Right renal cortex interstitium (tissue), 3 donors: ENCODE measurements at regions not wholly inside any gene's neighbourhood (a gene's known extent, or its start where the extent isn't known, plus 50 kb on each side); places are given as distances from the start of the nearest gene placed in this dataset.

Experiments used
- DNase-seq, 3 donors: peaks; one replicate each; pipeline ENCODE4 v3.0.0-alpha.2; 2013; ENCODE audit warnings: low read depth in 3 of 3, low spot score in 2 of 3

DNA sequence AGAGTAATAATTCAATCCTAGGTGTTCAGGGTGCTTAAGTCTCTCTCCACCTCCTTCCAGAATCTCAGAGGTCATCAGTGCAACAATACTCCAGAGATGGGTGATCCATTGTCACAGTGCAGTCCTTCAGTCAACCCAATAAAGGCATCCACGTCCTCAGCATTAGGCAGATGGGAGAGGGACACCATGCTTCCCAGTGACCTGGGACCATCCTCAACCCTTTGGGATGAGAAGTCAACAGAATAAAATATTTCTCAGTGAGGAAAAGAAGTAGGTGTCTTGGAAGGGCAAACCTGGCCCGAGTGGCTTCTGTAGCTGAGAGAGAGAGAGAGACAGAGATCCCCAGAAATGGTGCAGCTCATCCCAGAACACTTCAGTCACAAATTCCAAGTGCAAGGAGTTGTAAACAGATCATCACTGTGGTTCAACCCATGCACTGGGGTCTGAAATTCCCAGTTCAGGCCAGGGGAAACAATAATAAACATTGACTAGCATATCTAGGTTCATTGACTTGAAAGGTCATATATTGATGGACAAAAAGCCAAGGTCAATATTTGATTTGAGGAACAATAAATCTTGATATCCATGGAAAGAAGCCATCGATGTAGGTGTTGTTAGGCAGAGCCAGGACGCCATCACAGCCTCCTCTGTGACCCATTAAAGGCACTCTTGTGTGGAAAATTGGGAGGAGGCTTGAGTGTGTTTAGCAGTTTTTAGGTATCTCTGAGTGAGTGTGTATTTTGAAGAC lies 256.0 kb upstream of the ZMIZ1 start:
- no peak for DNase-seq

DNA sequence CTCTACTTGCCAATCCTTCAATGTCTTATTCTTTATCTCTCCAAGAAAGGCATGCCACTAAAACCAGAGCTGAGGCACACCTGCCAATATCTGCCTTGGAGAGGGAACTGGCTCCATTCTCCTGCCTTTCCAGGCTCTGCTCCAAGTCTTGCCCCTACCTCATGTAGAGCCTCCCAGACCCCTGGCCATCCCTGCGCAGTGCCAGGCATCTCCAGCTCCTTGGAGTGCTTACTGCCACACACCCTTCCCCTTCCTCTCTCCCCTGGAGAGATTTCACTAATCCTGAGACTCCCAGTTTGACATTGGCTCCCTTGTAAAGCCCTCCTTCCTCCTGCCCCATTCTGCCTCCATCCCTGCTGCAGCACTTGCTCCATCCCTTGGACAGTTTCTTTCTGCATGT lies 255.2 kb upstream of the ZMIZ1 start:
- no peak for DNase-seq

DNA sequence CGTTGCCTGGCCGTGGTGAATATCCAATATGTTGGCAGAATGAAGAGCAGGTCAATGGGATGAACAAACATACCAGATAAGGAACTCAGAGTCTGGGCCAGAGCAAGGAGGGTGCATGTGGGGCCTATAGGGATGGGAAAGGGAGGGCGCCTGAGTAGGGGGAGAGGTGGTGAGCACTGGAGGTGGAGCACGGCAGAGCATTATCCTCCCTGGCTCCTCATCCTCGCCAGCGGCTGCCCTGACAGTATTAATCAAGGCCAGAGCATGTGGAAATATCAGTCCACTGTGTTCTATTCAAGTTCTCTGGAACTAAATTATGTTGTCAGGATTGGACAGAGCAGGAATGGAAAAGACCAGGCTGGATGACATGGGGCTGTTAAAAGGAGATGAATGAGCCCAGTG lies 254.8 kb upstream of the ZMIZ1 start:
- no peak for DNase-seq

DNA sequence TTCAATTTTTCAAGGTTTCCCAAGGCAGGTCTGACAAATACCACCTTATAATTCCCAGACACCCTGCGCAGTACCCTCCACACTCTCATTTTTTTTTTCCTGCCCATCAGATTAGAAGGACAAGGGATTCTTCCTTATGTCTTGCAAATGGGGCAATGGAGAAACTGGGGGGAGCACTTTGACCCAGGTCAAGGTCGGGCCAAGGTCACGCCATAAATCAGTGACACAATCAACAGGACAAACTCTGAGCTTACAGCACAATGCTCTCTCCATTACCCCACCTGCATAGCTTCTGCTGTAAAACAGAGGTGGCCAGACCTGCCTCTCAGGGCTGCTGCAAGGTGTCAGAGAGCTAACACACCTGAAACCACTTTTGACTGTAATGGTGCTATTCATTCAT lies 254.4 kb upstream of the ZMIZ1 start:
- no peak for DNase-seq

DNA sequence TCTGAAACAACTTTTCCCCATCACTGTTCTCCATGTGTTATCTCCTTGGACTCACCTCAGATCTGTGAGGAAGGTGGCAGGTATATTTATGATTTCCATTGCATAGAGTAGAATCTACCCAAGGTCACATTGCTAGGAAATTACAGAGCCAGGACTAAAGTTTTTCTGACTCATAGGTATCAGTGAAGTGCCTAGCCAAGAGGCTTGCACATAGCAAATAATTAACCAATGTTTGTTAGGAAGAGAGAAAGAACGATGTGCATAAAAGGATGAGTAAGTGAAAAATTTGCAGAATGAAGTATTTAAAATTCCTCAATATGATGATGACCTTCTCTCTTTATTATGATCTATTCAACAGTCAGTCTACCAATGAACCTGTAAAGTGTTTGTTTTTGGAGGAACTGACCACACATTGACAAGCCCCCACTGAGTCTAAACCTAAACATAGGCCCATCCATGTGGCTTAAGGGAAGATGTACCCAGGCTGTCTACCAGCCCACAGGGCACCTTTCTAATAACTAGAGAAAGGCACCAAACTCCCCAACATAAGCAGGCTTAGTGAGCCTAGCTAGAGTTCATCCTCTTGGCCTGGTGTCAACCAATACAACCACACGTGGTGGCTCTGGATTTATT lies 252.9 kb upstream of the ZMIZ1 start:
- DNase-seq: no peak

DNA sequence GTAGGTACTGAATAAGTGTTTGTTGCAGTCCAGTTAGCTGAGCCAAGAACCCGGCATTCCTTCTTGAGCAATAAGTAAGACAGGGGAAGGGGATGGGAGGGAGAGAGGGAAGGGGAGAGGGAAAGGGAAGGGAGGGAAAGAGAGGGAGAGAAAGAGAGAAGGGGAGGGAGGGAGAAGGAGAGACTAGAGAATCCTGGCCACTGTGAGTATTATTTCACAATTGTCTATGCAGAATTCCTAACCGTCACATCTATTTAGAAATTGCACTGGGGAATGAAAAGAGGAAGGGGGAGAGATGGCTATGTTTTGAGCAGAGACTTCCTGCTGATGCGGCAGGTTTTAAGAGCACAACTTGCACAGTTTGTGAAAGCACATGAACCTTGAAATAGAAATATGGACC lies 251.4 kb upstream of the ZMIZ1 start:
- no peak for DNase-seq

DNA sequence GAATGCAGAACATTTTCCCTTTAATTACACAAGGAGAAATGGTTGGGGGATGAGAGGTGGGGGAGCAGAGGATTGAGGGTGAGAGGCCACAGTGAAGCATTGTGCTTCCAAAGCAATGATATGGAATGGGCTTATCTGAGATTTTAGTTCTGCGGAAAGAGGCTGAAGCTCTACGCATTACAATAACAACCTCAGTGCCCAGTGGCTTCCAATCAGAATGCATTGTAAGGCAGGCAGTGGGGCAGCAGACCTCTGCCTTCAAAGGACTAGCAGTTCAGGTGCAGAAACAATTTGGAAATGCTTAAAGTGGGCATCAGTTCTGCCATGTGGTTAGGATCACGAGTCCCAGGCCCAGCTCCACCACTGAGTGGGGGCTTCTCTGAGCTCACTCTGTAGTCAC lies 251.0 kb upstream of the ZMIZ1 start:
- no peak for DNase-seq

DNA sequence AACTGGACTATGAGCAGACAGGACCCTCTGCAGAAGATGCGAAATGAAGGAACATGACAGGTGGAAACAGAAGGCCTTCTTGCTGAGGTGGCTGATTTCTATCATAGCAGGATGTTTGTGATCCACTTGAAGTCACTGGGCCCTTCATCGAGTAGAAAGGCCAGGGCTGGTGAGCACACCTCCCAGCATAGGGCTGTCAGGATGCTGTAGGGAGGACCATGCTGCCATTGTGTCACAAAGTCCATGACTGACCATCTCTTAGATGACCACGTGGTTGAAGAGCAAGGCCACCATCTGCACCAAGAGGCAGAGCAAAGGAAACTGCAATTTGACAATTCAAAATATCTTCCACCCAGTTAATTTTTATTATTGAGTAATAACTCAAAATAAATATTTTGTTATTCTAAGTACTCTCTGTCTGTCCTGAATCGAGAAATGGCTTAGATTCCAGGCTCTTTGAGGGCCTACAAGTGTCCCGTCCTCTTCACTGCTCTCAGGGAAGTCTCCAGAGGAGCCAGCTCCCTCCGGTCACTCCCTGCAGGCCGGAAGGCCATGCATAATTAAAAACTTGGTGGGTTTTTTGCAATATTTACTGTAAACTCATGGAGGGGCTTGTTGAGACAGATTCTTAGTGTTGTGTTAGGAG lies 249.3 kb upstream of the ZMIZ1 start:
- no peak for DNase-seq

DNA sequence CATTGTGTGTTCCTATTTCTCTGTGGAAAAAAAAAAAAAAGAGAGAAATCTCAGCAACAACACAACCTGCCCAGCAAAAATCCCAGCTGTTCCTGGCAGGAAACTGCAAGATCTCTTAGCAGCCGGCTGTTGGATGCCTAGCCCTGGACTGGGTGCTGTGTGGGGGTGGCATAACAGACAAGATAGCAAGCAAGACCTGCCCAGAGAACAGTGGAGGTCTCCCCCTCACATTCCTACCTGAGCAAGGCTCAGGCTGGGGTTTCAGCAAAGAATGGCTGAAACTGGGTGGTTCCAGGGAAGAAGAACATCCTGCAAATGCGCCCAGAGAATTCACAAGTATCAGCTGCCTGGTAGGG lies 248.8 kb upstream of the ZMIZ1 start:
- no peak for DNase-seq

DNA sequence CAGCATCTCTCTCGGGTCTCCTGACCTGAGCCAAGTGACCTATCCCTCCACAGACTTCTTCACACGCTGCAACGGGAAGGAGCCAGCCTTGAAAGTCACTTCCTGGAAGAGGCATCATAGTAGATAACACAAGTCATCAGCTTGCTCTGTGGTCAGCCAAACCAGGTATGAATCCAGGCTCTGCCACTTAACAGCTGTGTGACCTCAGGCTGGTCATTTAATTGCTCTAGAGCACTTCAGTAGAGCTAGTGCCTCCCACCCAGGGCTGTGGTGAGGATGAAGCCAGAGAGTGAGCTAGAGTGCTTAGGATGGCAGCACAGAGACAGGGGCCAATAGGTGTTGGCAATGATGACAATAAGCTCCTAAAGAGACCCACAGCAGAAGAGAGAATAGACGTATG lies 247.7 kb upstream of the ZMIZ1 start:
- DNase-seq: no peak

DNA sequence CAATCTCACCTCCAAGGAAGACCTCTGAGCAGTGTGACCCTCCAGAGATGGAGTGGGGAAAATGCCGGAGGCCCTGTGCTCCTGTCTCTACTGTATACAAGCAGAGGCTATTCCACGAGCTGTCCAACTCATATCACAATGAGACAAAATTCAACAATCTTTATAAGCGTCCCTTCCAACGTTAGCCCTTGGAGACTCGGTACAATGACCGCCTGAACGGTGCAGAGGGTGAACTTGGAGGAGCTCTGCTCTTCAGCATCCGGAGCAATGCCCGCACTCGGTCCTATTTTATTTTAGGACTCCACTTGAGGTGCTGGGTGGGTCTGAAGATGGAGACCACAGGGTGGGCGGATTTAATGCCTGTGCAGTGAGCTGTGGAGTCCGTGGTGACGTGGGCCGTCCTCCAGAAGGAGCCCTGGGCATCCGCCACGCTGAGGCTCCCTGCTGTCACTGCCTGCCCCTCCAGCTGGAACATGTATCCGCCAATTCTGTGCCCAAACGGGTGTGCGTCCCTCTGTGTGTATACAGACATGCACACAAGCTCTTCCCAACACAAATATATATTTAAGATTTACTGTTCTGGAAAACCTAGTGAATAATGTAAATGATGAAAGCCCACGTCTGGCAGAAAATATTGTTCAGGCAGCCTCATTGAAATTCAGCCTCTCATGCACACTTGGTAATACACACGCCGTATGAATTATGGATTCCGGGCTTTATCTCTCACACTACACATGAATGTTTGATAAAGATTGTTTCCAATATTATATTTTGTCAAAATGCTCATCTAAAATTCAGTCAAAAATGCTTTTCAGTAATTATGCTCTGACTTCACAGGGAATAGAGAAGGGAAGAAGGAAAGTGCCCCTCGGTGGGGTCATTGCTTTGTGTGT lies 239.9 kb upstream of the ZMIZ1 start:
- no peak for DNase-seq

DNA sequence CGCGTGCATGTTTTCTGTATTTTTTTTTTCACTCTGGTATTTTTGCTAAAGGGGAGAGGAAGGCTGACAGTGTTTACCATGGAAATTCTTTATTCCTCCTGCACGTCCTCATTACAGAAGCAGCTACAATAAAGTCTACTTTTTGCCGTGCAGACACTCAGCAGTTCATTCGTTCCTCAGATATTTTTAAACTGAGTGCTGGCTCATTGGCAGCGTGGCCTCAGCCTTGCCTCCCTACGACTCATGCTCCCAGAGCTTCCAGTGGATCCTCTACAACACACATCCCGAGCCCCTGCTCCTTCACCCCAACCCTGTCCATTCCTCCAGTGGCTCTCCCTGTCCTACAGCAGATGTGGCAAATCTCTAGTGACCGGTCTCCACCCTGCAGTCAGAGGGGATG lies 239.2 kb upstream of the ZMIZ1 start:
- DNase-seq: no peak

DNA sequence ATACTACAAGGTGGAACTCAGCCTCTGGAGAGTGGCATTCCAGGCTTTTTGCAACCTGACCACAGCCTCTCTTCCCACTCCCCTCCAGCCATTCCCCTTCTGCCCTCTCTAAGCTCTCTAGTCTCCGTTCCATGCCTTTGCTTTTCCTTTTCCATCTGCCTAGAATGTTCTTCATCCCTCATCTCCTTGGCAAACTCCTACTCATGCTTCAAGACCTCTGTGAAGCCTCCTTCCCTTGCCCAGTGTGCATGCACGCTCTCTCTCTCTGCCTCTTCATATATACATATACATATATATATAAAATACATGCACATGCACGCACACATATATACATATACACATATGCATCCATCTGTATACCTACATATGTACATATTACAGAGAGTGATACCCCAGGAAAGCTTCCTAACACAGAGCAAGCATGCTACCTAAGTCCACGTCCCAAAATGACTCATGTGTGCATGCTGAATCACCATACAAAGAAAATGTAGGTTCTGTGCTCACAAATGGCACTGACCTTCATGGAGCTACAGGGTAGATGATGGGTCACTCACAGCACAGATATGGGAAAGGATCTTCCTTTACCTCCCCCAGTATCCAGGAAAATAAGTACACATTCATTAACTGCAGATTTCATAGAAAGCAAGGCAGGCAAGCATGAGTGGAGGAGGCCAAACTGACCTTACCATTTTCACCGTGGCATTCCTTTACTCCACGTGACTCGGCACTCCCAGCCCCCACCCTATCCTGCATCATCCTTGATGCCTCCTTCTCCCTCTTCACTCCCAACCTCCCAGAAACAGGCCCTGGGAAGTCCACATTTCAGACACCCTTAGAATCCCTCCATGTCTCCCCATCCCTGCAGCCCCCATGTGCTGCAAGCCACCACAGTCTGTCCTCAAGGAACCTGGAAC lies 238.4 kb upstream of the ZMIZ1 start:
- DNase-seq: no peak

DNA sequence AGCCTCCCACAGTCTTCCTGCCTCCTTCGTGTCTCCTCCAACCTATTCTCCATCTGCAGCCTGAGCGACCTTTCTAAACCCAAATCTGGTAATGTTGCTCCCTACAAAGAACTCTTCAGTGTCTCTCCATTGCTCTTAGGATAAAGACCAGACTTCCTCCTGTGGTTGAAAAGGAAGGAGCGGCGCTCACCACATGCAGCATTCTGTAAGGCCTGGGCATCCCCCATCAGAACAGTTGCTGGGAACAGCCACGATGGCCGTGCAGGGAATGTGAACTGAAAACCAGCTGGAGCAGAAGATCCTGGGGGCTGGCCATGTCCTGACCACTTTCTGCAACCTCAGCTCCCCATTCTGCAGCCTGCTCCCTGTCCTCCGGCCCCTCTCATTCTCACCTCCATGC lies 237.8 kb upstream of the ZMIZ1 start:
- DNase-seq: no peak

DNA sequence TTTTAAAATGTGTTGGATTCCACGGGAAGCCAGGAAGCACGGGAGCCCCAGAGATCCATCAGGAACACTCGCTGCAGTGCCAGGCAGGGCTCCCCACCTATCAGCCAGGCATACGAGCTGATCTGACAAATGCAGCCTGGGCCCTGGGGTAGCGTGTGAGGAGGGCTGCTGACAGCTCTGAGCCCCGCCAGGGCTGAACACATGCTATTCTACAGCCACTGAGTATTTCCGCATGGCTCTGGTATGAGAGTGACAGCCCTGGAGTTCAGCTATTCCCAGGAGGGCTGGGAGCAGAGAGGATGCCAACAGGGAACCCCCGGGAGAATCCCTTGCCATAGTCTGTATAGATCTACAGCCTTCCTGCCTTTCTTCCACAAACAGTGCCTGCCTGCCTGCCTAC lies 237.3 kb upstream of the ZMIZ1 start:
- DNase-seq: no peak

DNA sequence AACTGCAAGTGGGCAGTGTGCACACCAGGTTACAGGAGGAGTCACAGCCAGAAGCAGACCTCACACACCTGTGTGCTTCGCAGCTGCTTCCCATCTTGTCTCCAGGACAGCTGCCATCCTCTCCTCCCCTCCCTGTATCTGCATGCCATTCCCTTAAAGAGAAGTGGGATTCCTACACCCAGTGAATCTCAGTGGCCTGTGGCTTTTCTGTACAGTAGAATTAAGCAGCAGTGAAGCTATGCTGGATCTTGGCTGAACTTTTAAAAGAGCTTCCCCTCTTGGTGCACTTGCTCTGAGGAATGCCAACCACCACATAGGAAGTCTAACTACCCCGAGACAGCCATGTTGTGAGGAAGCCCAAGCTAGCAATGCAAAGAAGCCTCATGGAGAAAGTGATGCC lies 236.5 kb upstream of the ZMIZ1 start:
- no peak for DNase-seq

DNA sequence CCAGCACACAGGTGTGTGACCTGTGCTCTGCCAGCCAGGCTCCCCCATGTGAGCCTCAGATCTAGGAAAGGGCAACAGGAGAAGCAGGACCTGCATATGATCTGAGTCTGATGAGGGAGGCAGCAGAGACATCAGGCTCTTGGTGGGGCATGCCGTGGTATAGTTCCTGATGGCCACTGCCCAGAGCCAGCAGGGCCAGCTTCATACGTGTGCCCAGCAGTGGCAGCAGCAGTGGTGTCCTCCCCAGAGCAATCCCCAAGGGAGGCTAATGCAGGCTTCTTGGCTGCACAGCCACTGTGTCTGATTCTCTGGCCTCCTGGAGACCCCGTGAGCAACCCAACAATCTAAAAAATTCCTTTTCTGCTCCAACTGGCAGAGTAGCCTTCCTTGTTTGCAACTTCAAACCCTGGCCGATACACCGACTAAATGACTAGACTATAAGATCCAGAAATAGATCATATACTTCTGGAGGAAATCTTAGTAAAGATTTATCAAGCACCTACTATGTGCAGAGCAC lies 230.6 kb upstream of the ZMIZ1 start:
- DNase-seq: no peak

DNA sequence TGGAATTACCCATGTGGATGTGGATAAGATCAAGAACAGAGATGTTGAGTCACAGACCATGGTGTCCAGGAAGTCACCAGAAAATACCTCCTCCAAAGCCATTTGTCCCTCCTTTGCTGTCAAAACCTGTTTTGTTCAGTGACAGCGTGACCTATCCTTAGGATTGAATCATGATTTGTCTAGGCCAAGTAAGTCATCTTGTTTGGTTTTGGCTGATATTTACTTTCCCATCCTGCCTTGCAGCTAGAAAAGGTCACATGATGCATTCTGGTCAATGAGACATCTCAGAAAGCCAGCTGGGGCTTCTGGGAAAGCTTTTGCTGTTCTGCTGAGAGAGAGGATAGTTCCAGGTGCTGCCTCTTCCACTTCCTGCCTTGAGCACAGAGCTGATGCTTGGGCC lies 225.3 kb upstream of the ZMIZ1 start:
- no peak for DNase-seq

DNA sequence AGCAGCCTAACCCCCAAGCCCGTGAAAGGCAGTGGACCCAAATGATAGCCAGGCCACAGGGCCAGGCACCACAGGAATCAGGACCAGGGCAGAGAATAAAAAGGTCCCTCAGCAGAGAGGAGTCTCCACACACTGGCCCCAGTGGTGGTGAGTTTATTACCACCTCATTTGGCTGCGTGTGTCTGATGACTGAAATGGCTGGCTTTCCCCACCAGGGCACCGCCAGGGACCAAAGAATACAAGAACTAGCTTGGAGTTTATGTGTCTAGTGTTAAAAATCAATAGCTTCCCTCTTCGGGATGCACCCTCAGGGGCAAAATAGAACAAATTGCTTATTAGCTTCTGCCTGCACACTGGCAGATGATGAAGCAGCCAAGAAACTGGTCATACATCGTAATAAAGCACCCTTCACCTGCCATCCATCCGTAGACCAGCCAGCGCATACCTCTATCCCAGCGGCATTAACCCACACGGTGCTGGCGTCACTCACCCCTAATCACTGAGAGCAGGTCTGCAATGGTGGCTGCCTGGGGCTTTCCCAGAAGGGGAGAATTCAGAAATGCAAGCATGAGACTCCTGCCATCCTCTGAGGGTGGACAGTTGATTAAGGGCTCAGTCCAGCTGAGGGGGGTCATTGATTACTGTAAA lies 223.7 kb upstream of the ZMIZ1 start:
- DNase-seq: no peak

DNA sequence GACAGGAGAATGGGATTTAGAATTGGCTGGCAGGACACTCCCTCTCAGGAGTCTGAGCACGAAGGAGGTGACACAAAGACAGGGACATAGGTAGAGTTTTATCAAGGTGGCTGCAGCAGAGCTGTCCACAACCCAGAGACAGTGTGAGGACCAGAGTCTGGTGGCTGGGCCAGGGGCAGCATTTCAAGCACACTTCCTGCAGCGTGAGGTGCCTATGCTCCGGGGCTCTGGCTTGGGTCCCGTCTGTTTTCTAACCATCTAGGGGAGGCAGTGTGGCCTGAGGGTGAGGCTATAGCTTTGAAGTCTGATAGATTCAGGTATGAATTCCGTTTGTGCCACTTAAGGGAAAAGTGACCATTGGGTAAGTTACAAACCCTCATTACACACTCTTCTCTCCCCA lies 222.7 kb upstream of the ZMIZ1 start:
- DNase-seq: no peak
